GM18507 (cell line): ENCODE measurements at regions not wholly inside any gene's neighbourhood (a gene's known extent, or its start where the extent isn't known, plus 50 kb on each side); places are given as distances from the start of the nearest gene placed in this dataset.

Experiments
- DNase-seq: peaks from one replicate; pipeline ENCODE4 v3.0.0; 2011; ENCODE audit warnings: low read depth; ENCODE audit not compliant: insufficient read length; ENCODE audit errors: extremely low spot score
- FAIRE-seq: peaks from 2 replicates; lab custom pipeline; 2011; peaks lifted over from hg19 to GRCh38; lab: Jason Lieb, UNC

GRCh38 chr20:52921340-52921739, 50.8 kb upstream of the TSHZ2 start:
- DNase-seq (no peak), FAIRE-seq (no peak)

- FAIRE-seq (no peak), DNase-seq (no peak)
These were observed 53.8 kb upstream of the TSHZ2 start for GRCh38 chr20:52918311-52918710.

- DNase-seq = no peak
These were observed 56.6 kb upstream of the TSHZ2 start for GRCh38 chr20:52915564-52915963.

DNA sequence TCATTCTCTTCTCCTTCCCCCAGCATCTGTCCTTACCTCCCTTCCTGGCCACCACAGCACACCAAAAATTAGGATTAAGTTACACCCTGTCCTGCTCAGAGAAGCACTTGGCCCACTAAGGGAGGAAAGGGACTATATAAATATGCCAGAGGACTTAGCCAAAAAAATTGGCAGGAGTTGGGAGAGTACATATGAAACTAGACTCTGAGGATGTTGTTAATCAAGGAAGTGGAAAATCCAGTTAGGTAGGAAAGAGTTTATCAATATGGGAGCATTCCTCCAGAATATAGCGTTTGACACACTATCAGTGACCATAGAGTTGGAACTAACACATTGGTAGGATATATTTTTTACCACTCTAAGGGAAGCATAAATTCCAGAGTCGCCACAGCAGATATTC, 57.3 kb upstream of the TSHZ2 start:
- DNase-seq (no peak), FAIRE-seq (no peak)

More at GRCh38 chr20:52915564-52915963, 56.6 kb upstream of the TSHZ2 start:
- FAIRE-seq = no peak

DNA sequence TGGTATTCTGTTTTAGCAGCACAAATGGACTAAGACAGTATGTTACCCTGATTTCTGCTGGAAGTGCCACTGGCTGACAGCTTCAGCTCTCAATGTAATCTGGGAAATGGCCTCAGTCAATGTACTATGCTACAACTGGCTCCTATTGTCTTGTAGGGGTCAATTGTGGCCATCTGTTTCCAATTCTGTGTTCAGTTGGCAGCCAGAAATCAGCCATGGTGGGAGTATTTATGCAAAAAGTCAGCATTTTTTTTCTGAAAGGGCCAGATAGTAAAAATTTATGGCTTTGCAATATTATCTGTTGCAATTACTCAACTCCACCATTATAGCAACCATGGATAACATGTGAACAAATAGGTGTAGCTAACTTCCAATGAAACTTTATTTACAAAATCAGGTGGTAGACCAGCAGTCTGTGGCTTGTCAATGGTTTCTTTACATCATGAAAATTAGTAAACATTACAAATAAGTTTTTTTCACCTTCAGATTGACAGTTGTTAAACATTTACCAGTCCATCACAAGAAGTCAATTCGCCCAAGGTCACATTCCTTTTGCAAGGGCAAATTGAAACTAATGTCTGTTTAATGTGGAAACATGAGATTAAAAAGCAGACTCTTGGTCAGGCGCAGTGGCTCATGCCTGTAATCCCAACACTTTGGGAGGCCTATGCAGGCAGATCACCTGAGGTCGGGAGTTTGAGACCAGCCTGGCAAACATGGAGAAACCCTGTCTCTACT, 58.3 kb upstream of the TSHZ2 start:
- FAIRE-seq (no peak), DNase-seq (no peak)

- FAIRE-seq = no peak
- no peak for DNase-seq
These were observed 66.7 kb upstream of the TSHZ2 start for GRCh38 chr20:52905241-52905994.

DNA sequence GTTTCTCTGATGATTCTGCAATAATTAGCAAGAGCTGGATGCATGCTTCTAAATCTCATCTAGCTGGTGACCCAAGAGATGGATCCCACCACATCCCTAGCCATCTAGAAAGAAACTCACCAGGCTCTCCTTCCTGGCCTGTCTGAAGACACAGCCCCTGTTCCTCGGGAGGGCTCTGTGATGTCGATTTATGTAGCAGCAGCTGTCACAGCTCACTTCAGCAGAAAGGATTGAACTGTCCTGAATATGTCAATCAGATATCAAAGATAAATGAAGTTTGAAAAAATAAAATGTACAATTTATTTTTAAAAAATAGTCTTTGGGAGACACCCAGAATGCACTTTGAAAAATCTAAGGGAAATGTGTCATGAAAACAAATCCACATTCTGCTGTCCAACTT, 67.3 kb upstream of the TSHZ2 start:
- DNase-seq = no peak
- FAIRE-seq = no peak

DNA sequence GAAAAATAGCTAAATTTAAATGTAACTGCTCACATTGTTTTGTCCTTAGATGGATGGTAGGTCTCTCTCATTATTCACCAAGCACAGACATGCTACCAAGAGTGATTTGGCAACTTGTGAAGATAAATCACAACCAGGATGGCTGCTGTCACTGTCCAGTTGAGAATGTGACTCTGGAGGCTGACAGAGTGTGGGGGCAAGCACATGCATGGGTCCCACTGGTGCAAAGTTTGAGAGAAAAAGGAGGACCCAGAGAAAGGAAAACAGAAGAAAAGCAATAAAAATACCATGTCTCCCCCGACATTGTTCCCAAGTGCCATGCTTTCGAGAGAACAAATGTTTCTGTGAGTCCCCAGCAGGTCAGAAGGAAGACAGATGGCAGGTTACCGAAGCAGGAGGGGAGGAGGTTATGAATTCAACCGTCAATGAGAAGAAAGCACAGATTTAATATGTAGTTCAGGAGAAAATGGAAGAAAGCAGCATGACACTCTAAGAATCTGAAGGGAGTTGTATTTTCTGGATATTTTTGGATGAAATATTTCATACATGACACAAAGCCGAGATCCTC, 73.0 kb upstream of the TSHZ2 start:
- FAIRE-seq = no peak
- no peak for DNase-seq

DNA sequence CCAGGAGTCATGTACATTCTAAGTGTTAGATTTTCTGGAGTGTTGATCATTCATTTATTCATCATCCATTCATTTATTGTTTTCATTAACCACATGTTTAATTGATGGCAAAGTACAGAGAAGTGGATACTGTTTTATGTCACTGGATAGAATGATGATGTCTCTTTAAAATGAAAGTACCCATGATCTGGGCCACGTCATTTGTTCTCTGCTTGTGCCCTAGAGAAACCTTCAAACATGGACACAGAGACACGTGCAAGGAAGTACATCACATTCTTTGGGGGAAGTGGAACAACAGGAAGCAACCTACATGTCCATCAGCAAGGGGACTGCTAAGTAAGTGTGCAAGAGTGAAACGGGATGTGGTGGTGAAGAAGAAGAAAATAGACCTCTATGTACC, 75.8 kb upstream of the TSHZ2 start:
- no peak for FAIRE-seq
- no peak for DNase-seq

DNA sequence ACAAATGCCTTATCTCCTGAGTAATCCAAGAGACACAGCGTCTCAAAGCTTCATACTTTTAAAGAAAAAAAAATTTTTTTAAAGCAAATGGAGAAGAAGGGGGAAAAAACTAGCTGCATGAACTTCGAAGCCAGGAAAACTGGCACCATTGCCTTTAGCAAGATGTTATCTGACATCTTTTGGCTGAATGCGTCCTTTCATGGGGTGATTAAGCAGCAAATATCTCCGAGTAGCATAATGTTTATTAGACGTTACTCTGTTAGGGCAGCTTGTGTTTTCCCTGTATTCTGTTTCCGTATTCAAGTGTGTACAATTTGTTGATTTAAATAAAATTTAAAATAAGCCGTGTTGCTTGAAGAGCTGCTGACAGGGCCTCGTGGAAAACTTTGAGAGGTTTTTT, 76.5 kb upstream of the TSHZ2 start:
- FAIRE-seq = no peak

DNA sequence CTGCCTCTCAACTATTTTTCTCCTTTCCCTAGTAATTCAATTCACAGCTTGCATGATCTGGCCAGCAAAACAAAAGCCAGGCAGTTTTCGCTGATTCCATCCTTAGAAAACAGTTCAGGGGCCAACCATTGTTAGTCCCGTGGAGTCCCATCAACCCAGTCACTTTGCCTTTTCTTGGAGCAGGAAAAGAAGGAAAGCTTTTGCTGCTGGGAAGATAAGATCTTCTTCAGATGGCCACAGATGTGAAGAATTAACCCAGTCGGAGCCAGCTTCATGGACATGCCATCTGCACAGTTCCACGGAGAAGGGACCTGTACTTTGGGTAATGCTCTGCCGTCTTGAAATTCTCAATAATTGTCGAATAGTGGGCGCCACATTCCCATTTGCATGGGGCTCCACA, 76.9 kb upstream of the TSHZ2 start:
- FAIRE-seq (no peak), DNase-seq (no peak)

More for the DNA sequence above, 76.5 kb upstream of the TSHZ2 start:
- no peak for DNase-seq

- FAIRE-seq (no peak), DNase-seq (no peak)
These were observed 78.7 kb upstream of the TSHZ2 start for GRCh38 chr20:52893498-52893897.

DNA sequence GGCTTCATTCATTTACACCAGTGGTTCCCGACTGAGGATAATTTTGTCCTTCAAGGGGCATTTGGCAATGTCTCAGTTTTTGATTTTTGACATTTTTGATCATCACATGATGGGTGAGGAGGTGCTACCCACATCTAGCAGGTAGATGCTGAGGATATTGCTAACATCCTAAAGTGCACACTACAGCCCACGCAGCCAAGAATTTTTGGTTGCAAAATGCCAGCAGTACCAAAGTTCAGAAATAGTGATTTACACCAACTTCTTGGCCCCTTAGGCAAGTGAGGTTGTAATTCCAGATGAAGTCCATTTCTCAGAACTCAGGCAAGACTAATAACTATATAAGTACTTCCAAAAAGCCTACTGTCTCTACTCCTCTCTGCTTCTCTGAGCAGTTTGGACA, 80.1 kb upstream of the TSHZ2 start:
- no peak for FAIRE-seq
- no peak for DNase-seq

GRCh38 chr20:52890130-52890529, 82.0 kb upstream of the TSHZ2 start:
- DNase-seq (no peak), FAIRE-seq (no peak)

- FAIRE-seq (no peak), DNase-seq (no peak)
These were observed 82.9 kb upstream of the TSHZ2 start for GRCh38 chr20:52889225-52889624.

GRCh38 chr20:52888096-52888495, 84.1 kb upstream of the TSHZ2 start:
- no peak for DNase-seq
- no peak for FAIRE-seq

DNA sequence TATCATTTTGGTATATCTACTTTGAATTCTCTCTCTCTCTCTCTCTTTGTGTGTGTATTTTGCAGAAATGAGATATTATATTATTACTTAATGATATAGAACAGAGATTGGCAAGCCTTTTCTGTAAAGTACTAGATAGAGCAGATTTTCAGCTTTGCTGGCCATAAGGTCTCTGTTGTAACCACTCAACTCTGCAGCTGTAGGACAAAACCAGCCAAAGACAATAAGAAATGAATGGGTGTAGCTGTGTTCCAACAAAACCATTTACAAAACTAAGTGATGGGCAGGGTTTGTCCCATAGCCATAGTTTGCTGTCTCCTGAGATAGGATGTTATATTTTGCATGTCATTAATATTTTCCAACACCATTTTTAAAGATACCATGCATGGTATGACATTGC, 91.2 kb upstream of the TSHZ2 start:
- DNase-seq = no peak
- no peak for FAIRE-seq

DNA sequence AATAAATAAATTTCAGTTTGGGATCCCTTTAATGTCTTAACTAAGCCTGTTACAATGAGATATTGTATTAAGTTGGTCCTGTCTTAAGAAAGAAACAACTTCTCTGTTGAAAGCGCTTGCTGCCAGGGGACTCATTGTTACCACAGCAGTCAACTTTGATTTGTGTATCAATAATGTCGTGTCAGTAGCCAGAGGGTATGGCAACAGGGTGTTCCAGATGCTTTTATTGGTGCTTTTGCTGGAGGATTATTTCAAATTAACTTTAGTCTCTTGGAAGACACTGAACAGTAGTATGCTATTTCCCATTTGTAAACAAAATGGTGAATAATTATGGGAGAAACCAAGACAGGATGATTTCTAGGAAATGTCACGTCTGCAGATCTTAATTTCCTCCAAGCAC, 91.9 kb upstream of the TSHZ2 start:
- FAIRE-seq = no peak
- DNase-seq = no peak

GRCh38 chr20:52874241-52874640, 97.9 kb upstream of the TSHZ2 start:
- DNase-seq (no peak), FAIRE-seq (no peak)

- DNase-seq (no peak), FAIRE-seq (no peak)
These were observed 102.3 kb upstream of the TSHZ2 start for GRCh38 chr20:52869698-52870501.
